Ascending aorta (tissue), 2 donors: ENCODE measurements at regions not wholly inside any gene's neighbourhood (a gene's known extent, or its start where the extent isn't known, plus 50 kb on each side); places are given as distances from the start of the nearest gene placed in this dataset.

Experiments used
- DNase-seq, 2 donors: peaks; one replicate each; pipeline ENCODE4 v3.0.0-alpha.2; 2019; ENCODE audit warnings: low spot score in 2 of 2
- H3K27ac ChIP-seq, 2 donors: fragments of 200-600 bp; sonication (generic); one replicate each; pipeline ENCODE4 v1.5.1; 2016 to 2017; ENCODE audit warnings: mild to moderate bottlenecking in 1 of 2
- H3K27me3 ChIP-seq: fragments of 200-600 bp; sonication (generic); one replicate; pipeline ENCODE4 v1.5.1; 2017
- H3K36me3 ChIP-seq, 2 donors: fragments of 200-600 bp; sonication (generic); one replicate each; pipeline ENCODE4 v1.5.1; 2016
- H3K4me1 ChIP-seq, 2 donors: fragments of 200-600 bp; sonication (generic); one replicate each; pipeline ENCODE4 v1.5.1; 2016 to 2017; ENCODE audit warnings: mild to moderate bottlenecking in 1 of 2
- H3K4me3 ChIP-seq, 2 donors: fragments of 200-600 bp; sonication (generic); one replicate each; pipeline ENCODE4 v1.5.1; 2016 to 2017; ENCODE audit warnings: mild to moderate bottlenecking in 1 of 2
- H3K9me3 ChIP-seq, 2 donors: fragments of 200-600 bp; sonication (generic); one replicate each; pipeline ENCODE4 v1.5.1; 2016
- intact Hi-C: fragments of 100-400 bp; cut with DNase I; formaldehyde crosslinking; loops from one replicate; pipeline ENCODE4 v1.15.1; 2023
- TF ChIP-seq, protein P1 (sequence below), 3 experiments: fragments of 200-600 bp in 2 of 3; fragments of 450-650 bp in 1 of 3; sonication (generic) in 2 of 3; IDR thresholded peaks; one replicate each; pipeline ENCODE4 v1.5.1; 2016 to 2019; ENCODE audit warnings: antibody characterized with exemption in 3 of 3, mild to moderate bottlenecking in 1 of 3, moderate library complexity in 1 of 3

DNA sequence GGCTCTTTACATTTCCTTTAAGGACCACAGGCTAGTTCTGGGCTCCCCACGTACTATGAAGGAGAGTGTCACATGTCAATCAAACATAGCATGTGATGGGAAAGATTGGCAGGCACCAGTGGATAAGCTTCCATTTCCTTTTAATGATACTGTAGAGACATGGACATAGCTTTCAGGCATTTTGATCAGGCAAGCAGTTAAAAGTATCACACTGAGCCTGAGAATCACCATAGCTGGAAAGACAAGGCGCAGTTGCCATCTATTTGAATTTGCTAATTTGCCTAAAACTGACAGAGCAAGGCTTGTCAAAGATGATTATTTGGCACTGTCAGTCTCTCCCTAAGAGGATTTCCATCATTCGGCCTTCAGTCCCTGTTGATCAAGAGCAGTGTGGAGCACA is 263.4 kb upstream of the TAC1 start:
- no peak overlapping the region for H3K4me3 ChIP-seq
- TF ChIP-seq, protein P1, sequence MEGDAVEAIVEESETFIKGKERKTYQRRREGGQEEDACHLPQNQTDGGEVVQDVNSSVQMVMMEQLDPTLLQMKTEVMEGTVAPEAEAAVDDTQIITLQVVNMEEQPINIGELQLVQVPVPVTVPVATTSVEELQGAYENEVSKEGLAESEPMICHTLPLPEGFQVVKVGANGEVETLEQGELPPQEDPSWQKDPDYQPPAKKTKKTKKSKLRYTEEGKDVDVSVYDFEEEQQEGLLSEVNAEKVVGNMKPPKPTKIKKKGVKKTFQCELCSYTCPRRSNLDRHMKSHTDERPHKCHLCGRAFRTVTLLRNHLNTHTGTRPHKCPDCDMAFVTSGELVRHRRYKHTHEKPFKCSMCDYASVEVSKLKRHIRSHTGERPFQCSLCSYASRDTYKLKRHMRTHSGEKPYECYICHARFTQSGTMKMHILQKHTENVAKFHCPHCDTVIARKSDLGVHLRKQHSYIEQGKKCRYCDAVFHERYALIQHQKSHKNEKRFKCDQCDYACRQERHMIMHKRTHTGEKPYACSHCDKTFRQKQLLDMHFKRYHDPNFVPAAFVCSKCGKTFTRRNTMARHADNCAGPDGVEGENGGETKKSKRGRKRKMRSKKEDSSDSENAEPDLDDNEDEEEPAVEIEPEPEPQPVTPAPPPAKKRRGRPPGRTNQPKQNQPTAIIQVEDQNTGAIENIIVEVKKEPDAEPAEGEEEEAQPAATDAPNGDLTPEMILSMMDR (IDR thresholded peaks at IDR 0.05): no peak
- H3K4me1 ChIP-seq: no peaks in the 10 kb centered on the region
- no peaks in the 10 kb centered on the region for H3K9me3 ChIP-seq
- H3K27me3 ChIP-seq: no peaks in the 10 kb centered on the region
- no peak for DNase-seq
- H3K27ac ChIP-seq: no peak overlapping the region
- intact Hi-C loops: no loop called here
- no peaks in the 10 kb centered on the region for H3K36me3 ChIP-seq

DNA sequence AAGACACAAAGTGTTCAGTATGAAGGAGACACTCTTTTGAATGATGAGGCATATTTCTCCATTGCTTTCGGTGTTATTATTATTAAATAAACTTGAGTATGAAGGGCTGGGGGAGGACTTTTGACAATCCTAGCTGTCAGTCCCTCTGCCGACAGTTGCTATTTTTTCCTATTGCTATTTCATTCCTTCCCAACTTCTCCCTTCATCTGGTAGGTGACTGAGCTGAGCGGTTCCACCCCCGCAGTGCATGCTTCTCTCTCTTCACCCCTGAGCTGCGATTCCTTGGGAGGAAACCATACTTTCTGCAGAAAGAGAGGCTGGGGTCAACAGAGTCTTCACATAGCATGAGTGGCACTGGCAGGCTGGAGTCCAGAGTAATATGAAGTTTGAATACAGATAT is 261.2 kb upstream of the TAC1 start:
- no peak for DNase-seq
- no peaks in the 10 kb centered on the region for H3K36me3 ChIP-seq
- no peaks in the 10 kb centered on the region for H3K27me3 ChIP-seq
- no peak overlapping the region for H3K4me3 ChIP-seq
- intact Hi-C loops: no loop called here
- TF ChIP-seq, protein P1 (IDR thresholded peaks at IDR 0.05): no peak
- no peak overlapping the region for H3K27ac ChIP-seq
- H3K9me3 ChIP-seq: no peaks in the 10 kb centered on the region
- no peaks in the 10 kb centered on the region for H3K4me1 ChIP-seq

DNA sequence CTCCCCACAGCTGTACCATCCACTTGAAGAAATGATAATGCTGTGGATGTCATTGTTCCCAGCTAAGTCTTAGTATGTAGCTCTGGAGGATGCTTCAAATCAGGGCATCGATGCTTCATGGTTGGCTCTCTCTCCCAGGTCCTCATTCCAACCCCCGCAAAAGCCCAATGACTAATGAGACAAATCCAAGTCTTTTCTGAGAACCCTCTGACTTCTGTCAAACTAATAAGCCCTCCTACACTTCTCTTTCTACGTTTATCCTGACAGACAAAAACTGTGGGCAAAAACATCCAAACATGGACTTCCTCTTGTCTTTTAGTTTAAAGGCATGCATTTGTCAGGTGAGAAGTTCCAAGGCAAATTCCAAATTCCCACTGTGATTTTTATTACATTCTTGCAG is 260.4 kb upstream of the TAC1 start:
- TF ChIP-seq, protein P1 (IDR thresholded peaks at IDR 0.05): no peak
- H3K9me3 ChIP-seq: no peaks in the 10 kb centered on the region
- no peak for DNase-seq
- H3K4me1 ChIP-seq: no peaks in the 10 kb centered on the region
- H3K4me3 ChIP-seq: no peak overlapping the region
- H3K27me3 ChIP-seq: no peaks in the 10 kb centered on the region
- no peak overlapping the region for H3K27ac ChIP-seq
- intact Hi-C loops: no loop called here
- H3K36me3 ChIP-seq: no peaks in the 10 kb centered on the region

DNA sequence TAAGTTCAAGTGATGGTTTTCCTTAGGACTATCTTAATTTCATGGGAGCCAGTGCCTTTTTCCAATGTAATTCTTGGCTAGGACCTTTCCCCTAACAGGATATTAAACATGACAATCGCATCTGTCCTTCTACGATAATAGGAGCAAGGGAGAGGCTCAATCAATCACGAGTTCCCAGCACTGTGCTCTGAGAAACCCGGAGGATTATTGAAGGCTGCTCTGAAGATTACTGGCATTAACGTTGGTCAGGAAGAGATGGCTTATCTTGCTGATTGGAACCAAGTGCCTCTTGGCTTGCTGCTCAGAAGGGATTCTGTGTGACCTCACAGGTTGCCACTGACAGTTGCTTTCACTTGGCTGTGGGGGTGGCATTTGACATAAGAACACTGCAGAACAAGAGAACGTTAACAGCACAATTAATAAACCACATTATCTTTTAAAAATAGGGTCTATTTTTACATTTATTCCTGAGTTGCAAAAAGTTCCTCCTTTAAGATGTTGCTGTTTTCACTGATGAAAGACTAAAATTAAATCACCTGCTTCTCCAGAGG is 252.1 kb upstream of the TAC1 start:
- intact Hi-C loops: no loop called here
- H3K27me3 ChIP-seq: no peaks in the 10 kb centered on the region

DNA sequence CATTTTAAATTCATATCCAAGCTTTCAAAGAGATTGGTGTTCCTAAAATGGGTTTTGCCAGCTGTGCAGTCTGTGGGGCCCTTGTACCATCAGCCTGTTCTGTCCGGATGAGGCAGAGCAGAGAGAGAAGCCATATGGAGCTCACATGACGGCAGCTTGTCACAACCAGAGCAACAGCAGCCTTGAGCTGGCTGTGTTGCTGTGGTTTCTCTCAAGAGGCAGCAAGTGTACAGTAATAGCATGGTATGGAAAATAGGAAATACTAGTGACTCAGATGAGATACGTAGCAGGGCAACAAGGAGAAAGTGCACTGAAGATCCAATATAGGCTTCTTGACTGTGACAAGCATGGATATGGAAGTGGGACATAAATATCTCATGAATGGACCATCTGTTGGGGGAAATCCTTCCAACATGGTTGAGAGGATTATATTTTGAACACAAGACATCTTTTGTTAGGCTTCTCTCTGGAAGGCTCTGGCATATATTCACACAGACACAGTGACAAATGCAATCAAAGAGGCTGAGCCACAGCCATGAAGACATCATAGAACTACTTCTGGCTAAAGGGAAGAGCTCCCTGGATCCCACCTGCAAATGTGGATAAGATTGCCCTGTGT is 251.0 kb upstream of the TAC1 start:
- Histone ChIP-seq H3K4me1 (no peaks in the 10 kb centered on the region), H3K4me3 (no peak overlapping the region), H3K27ac (no peak overlapping the region), H3K36me3 (no peaks in the 10 kb centered on the region), H3K9me3 (no peaks in the 10 kb centered on the region), H3K27me3 (no peaks in the 10 kb centered on the region)
- TF ChIP-seq, protein P1 (IDR thresholded peaks at IDR 0.05): no peak
- intact Hi-C loops: no loop called here
- DNase-seq: no peak

More for the DNA sequence above, 252.1 kb upstream of the TAC1 start:
- Histone ChIP-seq H3K27ac (no peak overlapping the region), H3K4me1 (no peaks in the 10 kb centered on the region), H3K9me3 (no peaks in the 10 kb centered on the region), H3K4me3 (no peak overlapping the region), H3K36me3 (no peaks in the 10 kb centered on the region)
- TF ChIP-seq, protein P1 (IDR thresholded peaks at IDR 0.05): no peak
- DNase-seq: no peak
